Transverse colon (tissue), 4 donors: ENCODE measurements at regions not wholly inside any gene's neighbourhood (a gene's known extent, or its start where the extent isn't known, plus 50 kb on each side); places are given as distances from the start of the nearest gene placed in this dataset.

Experiments
- DNase-seq: peaks from one replicate; pipeline ENCODE4 v3.0.0-alpha.2; 2019
- H3K27ac ChIP-seq, 4 donors: fragments of 200-600 bp; sonication (generic); 2 replicates each; pipeline ENCODE4 v1.5.1; 2016 to 2018; ENCODE audit warnings: inconsistent platforms in 4 of 4
- H3K27me3 ChIP-seq: fragments of 200-600 bp; sonication (generic); 2 replicates; pipeline ENCODE4 v1.5.1; 2017; ENCODE audit warnings: inconsistent platforms
- H3K36me3 ChIP-seq, 4 donors: fragments of 200-600 bp; sonication (generic); 2 replicates each; pipeline ENCODE4 v1.5.1; 2017 to 2019; ENCODE audit warnings: inconsistent platforms in 4 of 4
- H3K4me1 ChIP-seq, 4 donors: fragments of 200-600 bp; sonication (generic); 2 replicates each; pipeline ENCODE4 v1.5.1; 2017 to 2020; ENCODE audit warnings: inconsistent platforms in 4 of 4
- H3K4me3 ChIP-seq, 4 donors: fragments of 200-600 bp; sonication (generic); 1 replicate in 1 of 4; 2 replicates in 3 of 4; pipeline versions ENCODE4 v1.5.1 to v1.6.1; 2017 to 2019; ENCODE audit warnings: inconsistent platforms in 4 of 4
- H3K9me3 ChIP-seq, 2 donors: fragments of 200-600 bp; sonication (generic); 2 replicates each; pipeline ENCODE4 v1.5.1; 2017 to 2019; ENCODE audit warnings: inconsistent platforms in 2 of 2
- CTCF ChIP-seq, 5 experiments: fragments of 200-600 bp in 3 of 5; fragments of 450-650 bp in 2 of 5; sonication (generic) in 3 of 5; IDR thresholded peaks; 1 replicate in 2 of 5; 2 replicates in 3 of 5; pipeline ENCODE4 v1.5.1; 2016 to 2017; ENCODE audit warnings: antibody characterized with exemption in 5 of 5, inconsistent platforms in 3 of 5, mild to moderate bottlenecking in 2 of 5, moderate library complexity in 1 of 5
- EP300 ChIP-seq: sonication (generic); formaldehyde crosslinking; IDR thresholded peaks from one replicate; pipeline ENCODE4 v1.6.1; 2017; ENCODE audit warnings: antibody characterized with exemption, low read depth
- POLR2A ChIP-seq: fragments of 450-650 bp; IDR thresholded peaks from one replicate; pipeline ENCODE4 v1.6.1; 2016; ENCODE audit warnings: antibody characterized with exemption, mild to moderate bottlenecking, moderate library complexity
- POLR2AphosphoS5 ChIP-seq, 3 donors: sonication (generic); formaldehyde crosslinking; IDR thresholded peaks; one replicate each; pipeline ENCODE4 v1.6.1; 2016; ENCODE audit warnings: antibody characterized with exemption in 3 of 3
- WGBS, 2 donors: methylation state at CpG; one replicate each; pipeline ENCODE4 v1.1.5; 2018; ENCODE audit warnings: low coverage in 1 of 2; 5-methylcytosine and 5-hydroxymethylcytosine counted together
- in situ Hi-C, 4 donors: fragments of 200-750 bp; cut with MboI; loops; one replicate each; pipeline versions ENCODE4 v1.15.0 to v1.15.1; 2017; ENCODE audit warnings: low sequenced_read_pairs in 3 of 4, low pct_ligation_motif_present in 1 of 4, low pct_unique_long_range_greater_than_20kb in 1 of 4
- intact Hi-C: fragments of 100-400 bp; cut with DNase I; formaldehyde crosslinking; loops from one replicate; pipeline ENCODE4 v1.15.1; 2023; ENCODE audit warnings: low total_unique reads

GRCh38 chrX:23554304-23554703, 113.0 kb upstream of the PRDX4 start:
- intact Hi-C loops = no loop called here
- Histone ChIP-seq H3K4me1 (no peaks in the 10 kb centered on the region), H3K27me3 (no peaks in the 10 kb centered on the region), H3K4me3 (no peak overlapping the region), H3K9me3 (no peaks in the 10 kb centered on the region), H3K27ac (no peak overlapping the region), H3K36me3 (no peaks in the 10 kb centered on the region)
- TF ChIP-seq POLR2AphosphoS5 (IDR thresholded peaks at IDR 0.05) = no peak
- no peak for TF ChIP-seq EP300
- TF ChIP-seq CTCF (IDR thresholded peaks at IDR 0.05) = peak; percentile 26 to 42 (median 33)
- TF ChIP-seq POLR2A = no peak
- in situ Hi-C loops = no loop called here
- DNase-seq = no peak
- 3 to 13% methylated on average over 2 to 3 of the region's 3 CpGs for WGBS, 2 donors

DNA sequence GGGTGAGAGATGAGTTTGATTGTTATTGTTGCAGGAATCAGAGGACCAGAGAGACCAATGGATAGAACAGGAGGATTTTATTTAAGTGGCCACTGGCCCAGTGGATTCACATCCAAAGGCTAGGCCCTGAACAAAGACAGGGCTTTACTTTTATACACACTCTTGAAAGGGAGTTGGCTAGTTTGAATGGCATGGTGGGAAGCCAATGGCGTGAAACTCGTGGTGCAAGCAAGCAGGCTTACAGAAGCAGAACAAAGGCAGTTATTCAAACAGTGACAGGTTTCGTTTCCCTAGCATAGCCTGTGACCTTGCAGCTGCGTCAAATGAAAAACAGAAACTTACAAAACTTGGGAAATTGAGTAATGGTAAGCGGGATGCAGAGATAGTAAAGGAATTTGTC, 110.2 kb upstream of the PRDX4 start:
- Histone ChIP-seq H3K27me3 (no peaks in the 10 kb centered on the region), H3K4me1 (no peaks in the 10 kb centered on the region), H3K9me3 (no peaks in the 10 kb centered on the region), H3K36me3 (no peaks in the 10 kb centered on the region), H3K4me3 (no peak overlapping the region), H3K27ac (no peak overlapping the region)
- in situ Hi-C loops (no loop called here), intact Hi-C loops (no loop called here)
- no peak for DNase-seq
- WGBS, 2 donors = 86% methylated on average over 5 of the region's 5 CpGs; no CpG with 5 or more reads in 1 of the 2 donors
- TF ChIP-seq POLR2AphosphoS5 (IDR thresholded peaks at IDR 0.05) (no peak), CTCF (IDR thresholded peaks at IDR 0.05) (no peak), POLR2A (no peak), EP300 (no peak)

GRCh38 chrX:23559975-23560374, 107.3 kb upstream of the PRDX4 start:
- in situ Hi-C loops (no loop called here), intact Hi-C loops (no loop called here)
- WGBS, 2 donors = 68% methylated on average over 1 of the region's 1 CpG; no CpG with 5 or more reads in 1 of the 2 donors
- no peak for TF ChIP-seq CTCF (IDR thresholded peaks at IDR 0.05)
- no peak for TF ChIP-seq POLR2A
- TF ChIP-seq EP300 = no peak
- no peak for TF ChIP-seq POLR2AphosphoS5 (IDR thresholded peaks at IDR 0.05)
- Histone ChIP-seq H3K4me3 (no peak overlapping the region), H3K36me3 (no peaks in the 10 kb centered on the region), H3K27me3 (no peaks in the 10 kb centered on the region), H3K9me3 (no peaks in the 10 kb centered on the region), H3K4me1 (no peaks in the 10 kb centered on the region), H3K27ac (no peak overlapping the region)
- DNase-seq = no peak

GRCh38 chrX:23570674-23571343, 96.5 kb upstream of the PRDX4 start:
- 74 to 92% methylated on average over 2 of the region's 2 CpGs for WGBS, 2 donors
- intact Hi-C loops (no loop called here), in situ Hi-C loops (no loop called here)
- H3K27me3 ChIP-seq = no peaks in the 10 kb centered on the region
- H3K27ac ChIP-seq = no peak overlapping the region
- no peak for DNase-seq
- TF ChIP-seq CTCF (IDR thresholded peaks at IDR 0.05) (no peak), POLR2A (no peak), EP300 (no peak), POLR2AphosphoS5 (IDR thresholded peaks at IDR 0.05) (no peak)
- no peaks in the 10 kb centered on the region for H3K36me3 ChIP-seq
- H3K4me3 ChIP-seq = no peak overlapping the region
- no peaks in the 10 kb centered on the region for H3K4me1 ChIP-seq
- H3K9me3 ChIP-seq = no peaks in the 10 kb centered on the region
